HUDEP-2 (cell line): ENCODE measurements at regions not wholly inside any gene's neighbourhood (a gene's known extent, or its start where the extent isn't known, plus 50 kb on each side); places are given as distances from the start of the nearest gene placed in this dataset.

ENCODE experiments used
- DNase-seq, 76 experiments: peaks; one replicate each; lab custom pipeline; 2025; ENCODE audit not compliant: unreplicated experiment in 76 of 76; lab: John Stamatoyannopoulos, UW

DNA sequence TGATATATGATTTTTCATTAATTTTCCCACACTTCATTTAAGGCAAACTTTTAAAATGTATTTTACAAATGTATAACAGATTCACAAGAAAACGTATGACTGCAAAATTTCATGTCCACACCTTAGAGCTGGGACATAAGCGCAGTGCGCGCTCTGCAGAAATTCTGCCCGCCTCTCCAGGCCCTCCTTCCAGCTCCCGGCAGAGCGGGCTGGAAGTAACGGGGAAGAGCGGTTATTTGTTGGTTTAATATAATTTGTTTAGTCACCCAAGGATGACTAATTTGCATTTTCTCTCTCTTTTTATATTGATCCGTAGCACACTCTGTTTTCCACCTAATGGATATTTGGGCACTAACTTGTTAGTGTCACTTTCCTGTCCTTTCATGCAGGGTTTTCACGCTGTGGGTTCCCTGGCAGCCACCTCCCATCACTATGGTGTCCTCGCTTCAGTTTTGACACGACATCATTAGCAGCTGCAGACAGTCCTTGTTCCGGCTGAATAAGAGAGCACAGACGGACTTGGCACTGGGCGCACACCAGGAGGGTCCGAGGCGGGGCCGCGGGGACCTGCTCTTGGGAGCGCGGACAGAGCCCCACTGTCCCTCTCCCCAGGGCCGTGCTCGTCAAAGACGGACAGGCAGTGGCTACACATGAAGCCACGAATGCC, 129.2 kb upstream of the SEC61G start:
- no peak for DNase-seq

- no peak for DNase-seq
These were observed 129.7 kb upstream of the SEC61G start for GRCh38 chr7:54888734-54889082.

DNA sequence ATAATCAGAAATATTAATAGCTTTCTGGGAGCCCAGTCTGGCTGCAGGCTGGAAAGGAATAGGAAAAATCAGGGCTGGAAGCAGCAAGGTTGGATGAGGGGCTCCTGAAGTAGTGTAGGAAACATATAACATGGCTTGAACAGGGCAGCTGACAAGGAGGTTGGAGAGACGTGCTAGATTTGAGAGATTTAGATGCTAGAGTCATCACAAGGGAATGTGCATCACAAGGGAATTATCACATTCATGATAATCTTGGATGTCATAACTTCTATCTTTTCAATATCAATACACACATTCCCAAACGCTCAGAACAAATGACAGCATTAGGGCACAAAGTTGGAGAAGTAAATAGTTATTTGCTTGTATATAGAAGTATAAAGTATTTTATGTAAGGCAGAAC, 120.9 kb upstream of the EGFR start:
- no peak for DNase-seq

DNA sequence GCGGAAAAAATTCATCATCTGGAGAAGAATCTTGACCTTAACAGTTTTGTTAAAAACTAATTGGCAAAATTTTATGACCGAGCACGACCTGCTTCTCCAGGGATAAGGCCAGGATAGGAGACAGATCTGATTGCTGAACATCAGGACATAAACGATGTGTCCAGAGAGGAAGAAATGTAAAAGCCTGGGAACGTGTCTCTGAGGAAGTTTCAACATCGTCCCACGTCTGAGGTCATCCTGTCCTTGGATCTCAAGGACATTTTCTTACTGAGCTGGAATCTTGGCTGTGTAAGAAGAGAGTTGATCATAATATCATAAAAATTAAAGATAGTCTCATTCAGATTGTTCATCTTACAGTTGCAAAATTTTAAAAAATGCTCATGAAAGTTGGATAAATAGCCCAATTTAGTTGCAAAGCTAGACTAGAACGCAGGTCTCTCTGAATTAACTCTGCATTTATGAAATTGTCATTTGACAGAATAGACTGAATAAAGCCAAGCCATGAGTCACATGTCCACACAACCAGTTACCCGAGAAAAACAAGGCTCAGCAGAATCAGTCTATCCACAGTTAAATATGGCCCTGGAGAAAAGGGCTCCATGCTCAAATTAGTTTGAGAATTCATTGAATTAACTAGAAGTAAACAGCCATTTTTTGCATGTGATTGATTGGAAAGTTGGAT, 120.0 kb upstream of the EGFR start:
- no peak for DNase-seq

- DNase-seq, result no peak
These were observed 117.0 kb upstream of the EGFR start for GRCh38 chr7:54901840-54902239.

- DNase-seq, result no peak
These were observed 114.7 kb upstream of the EGFR start for GRCh38 chr7:54904130-54904529.

DNA sequence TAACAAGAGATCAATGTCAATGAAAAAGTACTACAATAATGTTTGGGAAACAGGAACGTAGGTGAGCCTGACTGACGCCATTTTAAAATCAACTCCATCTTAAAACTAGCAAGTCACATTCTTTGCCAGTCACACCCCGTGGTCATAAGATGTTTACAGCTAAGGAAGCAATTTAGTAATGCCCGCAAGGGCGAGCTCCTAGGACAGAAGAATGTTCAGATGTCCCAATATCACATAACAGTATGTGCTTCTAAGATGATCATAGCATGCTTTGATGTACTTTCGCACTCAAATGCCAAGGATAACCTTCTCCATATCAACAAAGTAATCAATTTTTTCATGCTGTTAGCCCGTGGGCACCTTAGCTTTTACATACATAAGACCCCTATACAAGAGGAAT, 113.8 kb upstream of the EGFR start:
- DNase-seq, result no peak

GRCh38 chr7:54906963-54907362, 111.9 kb upstream of the EGFR start:
- no peak for DNase-seq

GRCh38 chr7:54907981-54908380, 110.8 kb upstream of the EGFR start:
- no peak for DNase-seq

- no peak for DNase-seq
These were observed 109.9 kb upstream of the EGFR start for GRCh38 chr7:54908760-54909438.

DNA sequence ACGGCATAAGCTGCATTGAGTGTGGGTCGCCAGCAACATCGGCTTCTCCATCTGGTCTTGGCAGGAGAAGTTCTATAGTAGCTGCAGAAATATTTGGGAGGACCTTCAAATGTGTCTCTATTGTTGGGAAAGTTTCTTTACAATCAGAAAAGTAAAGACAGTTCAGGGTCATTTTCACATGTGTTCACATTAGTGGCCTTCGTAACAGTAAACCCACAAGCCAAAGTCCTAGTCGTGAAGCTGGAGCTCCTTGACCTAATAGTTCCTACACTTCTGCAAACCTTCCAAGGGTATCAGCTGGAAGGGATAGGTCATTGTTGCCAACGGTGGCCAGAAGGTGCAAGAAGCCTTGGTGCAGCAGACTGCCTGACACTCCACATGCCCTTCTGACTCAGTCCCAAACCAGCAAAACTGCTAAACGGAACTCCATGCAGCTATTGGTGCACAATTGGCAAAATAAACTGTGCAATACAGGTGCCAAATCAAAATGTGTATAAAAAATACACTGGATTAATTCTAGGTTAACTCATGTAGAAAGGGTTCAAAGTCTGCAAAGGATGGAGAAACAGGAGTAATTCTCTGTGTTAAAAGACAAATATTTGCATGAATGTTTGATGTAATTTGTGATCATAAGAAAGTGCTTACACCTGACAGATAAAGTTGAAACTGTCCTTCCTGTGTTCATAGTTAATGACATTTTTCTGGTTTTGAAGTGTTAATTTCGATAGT, 102.8 kb upstream of the EGFR start:
- DNase-seq, result no peak

GRCh38 chr7:54917613-54918391, 101.0 kb upstream of the EGFR start:
- DNase-seq, result no peak

GRCh38 chr7:54921116-54921515, 97.7 kb upstream of the EGFR start:
- no peak for DNase-seq

DNA sequence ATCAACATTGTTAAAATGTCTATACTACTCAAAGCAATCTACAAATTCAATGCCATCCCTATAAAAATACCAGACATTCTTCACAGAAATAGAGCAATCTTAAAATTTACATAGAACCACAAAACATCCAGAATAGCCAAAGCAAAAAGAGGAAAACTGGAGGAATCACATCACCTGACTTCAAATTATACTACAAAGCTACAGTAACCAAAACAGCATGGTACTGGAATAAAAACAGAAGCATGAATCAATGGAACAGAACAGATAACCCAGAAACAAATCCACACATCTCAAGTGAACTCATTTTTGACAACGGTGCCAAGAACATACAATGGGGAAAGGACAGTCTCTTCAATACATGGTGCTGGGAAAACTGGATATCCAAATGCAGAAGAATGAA, 87.3 kb upstream of the EGFR start:
- DNase-seq, result no peak

DNA sequence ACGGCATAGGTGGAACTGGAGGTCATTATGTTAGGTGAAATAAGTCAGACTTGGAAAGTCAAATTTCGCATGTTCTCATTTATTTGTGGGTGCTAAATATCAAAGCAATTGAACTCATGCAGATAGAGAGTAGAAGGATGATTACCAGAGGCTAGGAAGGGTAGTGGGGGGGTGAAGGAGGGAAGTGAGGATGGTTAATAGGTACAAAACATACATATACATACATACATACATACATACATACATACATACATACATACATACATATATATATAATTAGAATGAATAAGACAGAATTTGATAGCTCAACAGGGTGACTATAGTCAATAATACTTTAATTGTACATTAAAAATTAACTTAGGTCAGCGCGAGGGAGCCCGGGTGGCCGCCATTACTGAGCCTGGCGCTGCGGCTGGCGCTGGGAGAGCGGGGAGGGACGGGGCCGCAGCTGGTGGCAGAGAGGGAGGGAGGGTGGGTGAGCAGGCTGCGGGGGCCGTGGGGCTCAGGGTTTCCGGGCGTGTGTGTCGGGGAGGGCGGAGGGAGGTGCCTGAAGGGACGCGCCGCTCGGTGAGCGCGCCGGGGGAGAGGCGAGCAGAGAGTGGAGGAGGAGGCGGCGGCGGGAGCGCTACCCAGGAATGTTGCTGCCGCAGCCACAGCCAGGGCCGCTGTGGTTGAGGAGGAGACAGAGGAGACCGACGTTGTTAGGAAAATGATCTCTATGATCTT, 85.8 kb upstream of the EGFR start:
- DNase-seq, result no peak

DNA sequence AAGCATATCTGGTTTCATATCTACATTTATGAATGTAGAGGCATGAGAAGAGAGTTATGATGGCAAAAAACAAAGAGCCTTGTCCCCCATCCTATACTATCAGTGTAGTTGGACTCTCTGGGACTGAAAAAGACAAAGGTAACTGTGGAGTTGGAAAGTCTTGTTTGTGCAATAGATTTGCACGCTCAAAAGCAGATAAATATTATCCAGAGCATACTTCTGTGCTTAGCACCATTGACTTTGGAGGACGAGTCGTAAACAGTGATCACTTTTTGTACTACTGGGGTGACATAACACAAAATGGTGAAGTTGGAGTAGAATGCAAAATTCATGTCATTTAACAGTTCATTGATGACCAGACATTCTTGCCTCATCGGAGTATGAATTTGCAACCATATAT, 85.2 kb upstream of the EGFR start:
- DNase-seq, result no peak

- no peak for DNase-seq
These were observed 78.1 kb upstream of the EGFR start for GRCh38 chr7:54940748-54941147.

- no peak for DNase-seq
These were observed 74.6 kb upstream of the EGFR start for GRCh38 chr7:54944179-54944578.

- no peak for DNase-seq
These were observed 72.5 kb upstream of the EGFR start for GRCh38 chr7:54946271-54946670.

DNA sequence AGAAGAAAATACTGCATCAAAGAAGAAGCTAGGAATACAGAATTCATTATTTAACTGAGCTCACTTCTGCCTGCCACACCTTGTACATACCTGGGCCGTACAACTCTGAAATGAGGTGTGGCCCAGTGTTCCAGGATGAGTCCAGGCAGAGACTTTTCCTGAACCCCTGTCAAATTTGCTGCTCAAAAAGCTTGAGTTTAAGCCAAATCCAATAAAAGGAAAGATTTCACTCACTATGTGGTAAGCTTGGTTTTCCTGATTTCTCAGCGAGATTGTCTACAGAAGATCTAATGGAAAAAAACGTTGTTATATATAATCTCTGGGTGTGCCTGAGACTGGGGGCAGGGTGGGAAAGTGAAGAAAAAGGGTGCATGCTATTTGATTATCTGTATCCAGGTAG, 72.1 kb upstream of the EGFR start:
- DNase-seq, result no peak
